PC-3 (cell line): ENCODE measurements at regions not wholly inside any gene's neighbourhood (a gene's known extent, or its start where the extent isn't known, plus 50 kb on each side); places are given as distances from the start of the nearest gene placed in this dataset.

ENCODE experiments used
- ATAC-seq: fragments of 200-7000 bp; cut with Tn5 transposase; 2 replicates; pipeline ENCODE4 v1.9.1; 2020; ENCODE audit warnings: mild to moderate bottlenecking, moderate library complexity
- BruUV-seq: library from RNA; stranded (reverse); fragments of 400-500 nt; replicated peaks from 2 replicates; lab custom pipeline; 2021; lab: Mats Ljungman, UMichigan
- CTCF ChIA-PET: fragments of 300-600 bp; sonication (Branson Sonifier 250); formaldehyde crosslinking; loops from one replicate; lab custom pipeline; 2022; ENCODE audit warnings: antibody characterized with exemption; lab: Charles Lee
- POLR2A ChIA-PET: fragments of 300-600 bp; sonication (Branson Sonifier 250); formaldehyde crosslinking; loops from one replicate; lab custom pipeline; 2022; ENCODE audit warnings: antibody characterized with exemption; ENCODE audit not compliant: unreplicated experiment; lab: Charles Lee
- DNase-seq: peaks from one replicate; pipeline ENCODE4 v3.0.0-alpha.2; 2015
- H2AFZ ChIP-seq: fragments of 300-600 bp; sonication (generic); 2 replicates; pipeline ENCODE4 v1.6.0; 2016; ENCODE audit warnings: antibody characterized with exemption, low read length
- H3F3A ChIP-seq: fragments of 300-600 bp; sonication (generic); one replicate; pipeline ENCODE4 v1.6.0; 2017; ENCODE audit warnings: antibody characterized with exemption, low read length, control low read depth, mild to moderate bottlenecking; ENCODE audit not compliant: unreplicated experiment
- H3K27ac ChIP-seq: fragments of 300-600 bp; sonication (generic); 2 replicates; pipeline ENCODE4 v1.5.1; 2016; ENCODE audit warnings: mild to moderate bottlenecking, low read length
- H3K27me3 ChIP-seq: fragments of 300-600 bp; sonication (generic); 2 replicates; pipeline ENCODE4 v1.6.1; 2016; ENCODE audit warnings: low read length, mixed read lengths
- H3K36me3 ChIP-seq: fragments of 300-600 bp; sonication (generic); 2 replicates; pipeline ENCODE4 v1.6.1; 2016; ENCODE audit warnings: low read depth, mixed run types, low read length, mixed read lengths
- H3K4me1 ChIP-seq: fragments of 300-600 bp; sonication (generic); 2 replicates; pipeline ENCODE4 v1.5.1; 2016; ENCODE audit warnings: low read length; ENCODE audit not compliant: insufficient read depth
- H3K4me2 ChIP-seq: fragments of 300-600 bp; sonication (generic); 2 replicates; pipeline ENCODE4 v1.6.0; 2016; ENCODE audit warnings: low read length
- H3K4me3 ChIP-seq: fragments of 300-600 bp; sonication (generic); 2 replicates; pipeline ENCODE4 v1.5.1; 2016; ENCODE audit warnings: mild to moderate bottlenecking, low read length, mixed read lengths
- H3K79me2 ChIP-seq: fragments of 300-600 bp; sonication (generic); 2 replicates; pipeline ENCODE4 v1.6.1; 2017; ENCODE audit warnings: low read length, mixed read lengths
- H3K9ac ChIP-seq: fragments of 300-600 bp; sonication (generic); 2 replicates; pipeline ENCODE4 v1.6.0; 2016; ENCODE audit warnings: mild to moderate bottlenecking, low read length
- H3K9me2 ChIP-seq: fragments of 300-600 bp; sonication (generic); replicated peaks from 2 replicates; pipeline ENCODE4 v1.6.1; 2016; ENCODE audit warnings: mixed run types, low read length, mixed read lengths
- H3K9me3 ChIP-seq: fragments of 300-600 bp; sonication (generic); 2 replicates; pipeline ENCODE4 v1.6.1; 2016; ENCODE audit warnings: low read length, mixed read lengths
- H4K20me1 ChIP-seq: fragments of 300-600 bp; sonication (generic); 2 replicates; pipeline ENCODE4 v1.6.1; 2016; ENCODE audit warnings: low read length, mixed read lengths
- EZH2 ChIP-seq: fragments of 300-600 bp; sonication (generic); IDR thresholded peaks from one replicate; pipeline ENCODE4 v1.6.1; 2017; ENCODE audit warnings: antibody characterized with exemption, mild to moderate bottlenecking, low read length; ENCODE audit not compliant: unreplicated experiment
- EZH2phosphoT487 ChIP-seq: fragments of 300-600 bp; sonication (generic); IDR thresholded peaks from 2 replicates; pipeline ENCODE4 v1.6.1; 2018; ENCODE audit warnings: mild to moderate bottlenecking, antibody characterized with exemption, low read length, borderline replicate concordance
- intact Hi-C: fragments of 100-400 bp; cut with micrococcal nuclease; formaldehyde crosslinking; loops from 2 replicates; pipeline ENCODE4 v1.9.0; 2023
- TF ChIP-seq, protein P1 (sequence below): fragments of 300-600 bp; sonication (generic); conservative IDR thresholded peaks from 2 replicates; pipeline ENCODE4 v1.5.1; 2017; ENCODE audit warnings: antibody characterized with exemption, low read depth, mild to moderate bottlenecking, low read length

DNA sequence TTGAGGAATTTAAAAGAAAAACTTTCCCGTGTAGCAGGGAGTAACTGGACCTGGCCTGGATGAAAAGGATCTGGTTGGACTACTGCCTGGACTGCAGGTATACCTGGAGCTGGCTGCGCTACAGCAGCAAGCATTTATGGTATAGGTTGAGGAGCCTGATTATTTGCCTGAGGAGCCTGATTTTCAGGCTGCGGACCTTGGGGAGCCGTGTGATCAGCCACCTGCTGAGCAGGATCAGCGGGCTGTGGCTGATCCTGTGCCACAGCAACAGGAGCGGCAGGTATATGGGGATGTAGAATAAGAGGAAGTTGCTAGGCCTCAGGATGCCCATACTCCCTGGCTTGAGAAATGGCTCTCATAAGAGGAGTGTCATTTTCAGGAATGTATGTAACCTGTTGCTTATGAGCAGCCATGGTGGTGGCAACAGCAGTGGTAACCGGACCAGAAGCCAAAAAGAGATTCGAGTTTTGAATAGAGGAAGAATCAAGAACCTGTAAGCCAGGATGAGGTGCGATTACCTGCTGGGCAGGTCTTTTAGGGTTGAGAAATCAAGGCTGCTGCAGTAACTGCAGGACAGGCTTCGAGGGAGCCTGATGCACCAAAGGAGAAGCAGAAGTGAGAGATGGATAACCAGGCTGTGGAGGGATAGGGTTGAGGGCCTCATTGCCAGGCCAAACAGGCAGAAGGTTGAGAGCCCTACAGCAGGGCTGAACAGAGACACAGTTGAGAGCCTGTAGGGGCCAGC, 60.9 kb upstream of the ARL4D start:
- H3K4me1 ChIP-seq: peaks cover 15% of the 10 kb centered on the region
- intact Hi-C loops: no loop called here
- no peaks in the 10 kb centered on the region for H3K36me3 ChIP-seq
- H3K27me3 ChIP-seq: no peaks in the 10 kb centered on the region
- TF ChIP-seq, protein P1, sequence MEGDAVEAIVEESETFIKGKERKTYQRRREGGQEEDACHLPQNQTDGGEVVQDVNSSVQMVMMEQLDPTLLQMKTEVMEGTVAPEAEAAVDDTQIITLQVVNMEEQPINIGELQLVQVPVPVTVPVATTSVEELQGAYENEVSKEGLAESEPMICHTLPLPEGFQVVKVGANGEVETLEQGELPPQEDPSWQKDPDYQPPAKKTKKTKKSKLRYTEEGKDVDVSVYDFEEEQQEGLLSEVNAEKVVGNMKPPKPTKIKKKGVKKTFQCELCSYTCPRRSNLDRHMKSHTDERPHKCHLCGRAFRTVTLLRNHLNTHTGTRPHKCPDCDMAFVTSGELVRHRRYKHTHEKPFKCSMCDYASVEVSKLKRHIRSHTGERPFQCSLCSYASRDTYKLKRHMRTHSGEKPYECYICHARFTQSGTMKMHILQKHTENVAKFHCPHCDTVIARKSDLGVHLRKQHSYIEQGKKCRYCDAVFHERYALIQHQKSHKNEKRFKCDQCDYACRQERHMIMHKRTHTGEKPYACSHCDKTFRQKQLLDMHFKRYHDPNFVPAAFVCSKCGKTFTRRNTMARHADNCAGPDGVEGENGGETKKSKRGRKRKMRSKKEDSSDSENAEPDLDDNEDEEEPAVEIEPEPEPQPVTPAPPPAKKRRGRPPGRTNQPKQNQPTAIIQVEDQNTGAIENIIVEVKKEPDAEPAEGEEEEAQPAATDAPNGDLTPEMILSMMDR: no peak
- TF ChIP-seq EZH2: no peak
- TF ChIP-seq EZH2phosphoT487: no peak
- H3K9ac ChIP-seq: no peak overlapping the region
- no peak overlapping the region for H2AFZ ChIP-seq
- no peaks in the 10 kb centered on the region for H3K9me3 ChIP-seq
- peaks cover 4% of the 10 kb centered on the region for H3F3A ChIP-seq
- ChIA-PET POLR2A (no interaction called here), CTCF (no interaction called here)
- H3K4me3 ChIP-seq: no peak overlapping the region
- ATAC-seq (no peak), DNase-seq (no peak)
- no peak overlapping the region for H3K4me2 ChIP-seq
- H3K9me2 ChIP-seq: no peaks in the 10 kb centered on the region
- no TSS peak for BruUV-seq
- no peaks in the 10 kb centered on the region for H3K79me2 ChIP-seq
- no peaks in the 10 kb centered on the region for H4K20me1 ChIP-seq
- H3K27ac ChIP-seq: no peak overlapping the region

DNA sequence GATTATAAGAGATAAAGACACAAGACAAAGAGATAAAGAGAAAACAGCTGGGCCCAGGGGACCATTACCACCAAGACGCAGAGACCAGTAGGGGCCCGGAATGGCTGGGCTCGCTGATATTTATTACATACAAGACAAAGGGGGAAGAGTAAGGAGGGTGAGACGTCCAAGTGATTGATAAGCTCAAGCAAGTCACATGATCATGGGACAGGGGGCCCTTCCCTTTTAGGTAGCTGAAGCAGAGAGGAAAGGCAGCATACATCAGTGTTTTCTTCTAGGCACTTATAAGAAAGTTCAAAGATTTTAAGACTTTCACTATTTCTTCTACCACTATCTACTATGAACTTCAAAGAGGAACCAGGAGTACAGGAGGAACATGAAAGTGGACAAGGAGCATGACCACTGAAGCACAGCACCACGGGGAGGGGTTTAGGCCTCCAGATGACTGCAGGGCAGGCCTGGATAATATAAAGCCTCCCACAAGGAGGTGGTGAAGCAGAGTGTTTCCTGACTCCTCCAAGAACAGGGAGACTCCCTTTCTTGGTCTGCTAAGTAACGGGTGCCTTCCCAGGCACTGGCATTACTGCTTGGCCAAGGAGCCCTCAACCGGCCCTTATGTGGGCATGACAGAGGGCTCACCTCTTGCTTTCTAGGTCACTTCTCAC, 63.9 kb upstream of the ARL4D start:
- Histone ChIP-seq H3K27me3 (no peaks in the 10 kb centered on the region), H4K20me1 (no peaks in the 10 kb centered on the region), H3K4me1 (no peaks in the 10 kb centered on the region), H3K9me3 (no peaks in the 10 kb centered on the region), H3K79me2 (no peaks in the 10 kb centered on the region), H3K27ac (no peak overlapping the region), H3K9me2 (no peaks in the 10 kb centered on the region), H3K9ac (no peak overlapping the region), H3K4me2 (no peak overlapping the region), H3K4me3 (no peak overlapping the region), H3K36me3 (no peaks in the 10 kb centered on the region), H3F3A (no peaks in the 10 kb centered on the region), H2AFZ (no peak overlapping the region)
- intact Hi-C loops: no loop called here
- POLR2A ChIA-PET: interaction anchor here (0.6 to 1.0 kb wide), 2 partner anchors 26 to 27 kb away, joined by 3 to 5 read pairs; no protein-coding TSS in a partner anchor
- ATAC-seq (no peak), DNase-seq (no peak)
- no TSS peak for BruUV-seq
- CTCF ChIA-PET: interaction anchor here (0.6 to 1.0 kb wide), 2 partner anchors 22 to 210 kb away, joined by 4 to 7 read pairs; partner anchors contain the start of gene BRCA1
- no peak for TF ChIP-seq EZH2
- TF ChIP-seq EZH2phosphoT487: no peak
- TF ChIP-seq, protein P1: no peak
